Gastroesophageal sphincter (tissue), 4 donors: ENCODE measurements at regions not wholly inside any gene's neighbourhood (a gene's known extent, or its start where the extent isn't known, plus 50 kb on each side); places are given as distances from the start of the nearest gene placed in this dataset.

Experiments
- ATAC-seq: fragments of 150-250 bp; one replicate; pipeline ENCODE4 v1.9.1; 2016; ENCODE audit warnings: mild to moderate bottlenecking, moderate library complexity
- H3K27ac ChIP-seq, 4 donors: fragments of 200-600 bp; sonication (generic) in 3 of 4; 1 replicate in 3 of 4; 2 replicates in 1 of 4; pipeline ENCODE4 v1.5.1; 2016 to 2019
- H3K27me3 ChIP-seq: fragments of 200-600 bp; sonication (generic); one replicate; pipeline ENCODE4 v1.5.1; 2019
- H3K36me3 ChIP-seq, 2 donors: fragments of 200-600 bp; sonication (generic); one replicate each; pipeline ENCODE4 v1.5.1; 2019; ENCODE audit warnings: control low read depth in 1 of 2
- H3K4me1 ChIP-seq, 3 donors: fragments of 200-600 bp; sonication (generic); 1 replicate in 2 of 3; 2 replicates in 1 of 3; pipeline ENCODE4 v1.5.1; 2016 to 2019; ENCODE audit warnings: control low read depth in 2 of 3
- H3K4me3 ChIP-seq, 2 donors: fragments of 200-600 bp; sonication (generic); one replicate each; pipeline ENCODE4 v1.5.1; 2019; ENCODE audit warnings: mild to moderate bottlenecking in 1 of 2, moderate library complexity in 1 of 2
- H3K9me3 ChIP-seq, 3 donors: fragments of 200-600 bp; sonication (generic); one replicate each; pipeline ENCODE4 v1.5.1; 2017 to 2019; ENCODE audit warnings: control low read depth in 2 of 3
- EP300 ChIP-seq: sonication (generic); formaldehyde crosslinking; IDR thresholded peaks from one replicate; pipeline ENCODE4 v1.6.1; 2017; ENCODE audit warnings: antibody characterized with exemption, mild to moderate bottlenecking
- POLR2A ChIP-seq, 2 donors: fragments of 450-650 bp; IDR thresholded peaks; one replicate each; pipeline ENCODE4 v1.6.1; 2017; ENCODE audit warnings: antibody characterized with exemption in 2 of 2, mild to moderate bottlenecking in 2 of 2, moderate library complexity in 1 of 2
- POLR2AphosphoS5 ChIP-seq: sonication (generic); formaldehyde crosslinking; IDR thresholded peaks from one replicate; pipeline ENCODE4 v1.6.1; 2017; ENCODE audit warnings: antibody characterized with exemption
- WGBS, 2 donors: methylation state at CpG; one replicate each; pipeline ENCODE4 v1.1.5; 2018; ENCODE audit warnings: low coverage in 1 of 2; 5-methylcytosine and 5-hydroxymethylcytosine counted together
- TF ChIP-seq, protein P1 (sequence below), 4 experiments: fragments of 200-600 bp in 2 of 4; fragments of 450-650 bp in 2 of 4; sonication (generic) in 1 of 4; IDR thresholded peaks; one replicate each; pipeline ENCODE4 v1.5.1; 2017 to 2019; ENCODE audit warnings: antibody characterized with exemption in 4 of 4, mild to moderate bottlenecking in 2 of 4, moderate library complexity in 2 of 4

GRCh38 chr19:41495589-41495988 is 52.6 kb downstream of the ERICH4 start:
- H3K4me3 ChIP-seq = no peak overlapping the region
- no peaks in the 10 kb centered on the region for H3K4me1 ChIP-seq
- no peaks in the 10 kb centered on the region for H3K36me3 ChIP-seq
- peaks cover 0 to 10% (median 0%) of the 10 kb centered on the region in 3 donors for H3K9me3 ChIP-seq
- no peak for TF ChIP-seq POLR2AphosphoS5
- TF ChIP-seq POLR2A (IDR thresholded peaks at IDR 0.05) = no peak
- no peak for TF ChIP-seq EP300
- TF ChIP-seq, protein P1, sequence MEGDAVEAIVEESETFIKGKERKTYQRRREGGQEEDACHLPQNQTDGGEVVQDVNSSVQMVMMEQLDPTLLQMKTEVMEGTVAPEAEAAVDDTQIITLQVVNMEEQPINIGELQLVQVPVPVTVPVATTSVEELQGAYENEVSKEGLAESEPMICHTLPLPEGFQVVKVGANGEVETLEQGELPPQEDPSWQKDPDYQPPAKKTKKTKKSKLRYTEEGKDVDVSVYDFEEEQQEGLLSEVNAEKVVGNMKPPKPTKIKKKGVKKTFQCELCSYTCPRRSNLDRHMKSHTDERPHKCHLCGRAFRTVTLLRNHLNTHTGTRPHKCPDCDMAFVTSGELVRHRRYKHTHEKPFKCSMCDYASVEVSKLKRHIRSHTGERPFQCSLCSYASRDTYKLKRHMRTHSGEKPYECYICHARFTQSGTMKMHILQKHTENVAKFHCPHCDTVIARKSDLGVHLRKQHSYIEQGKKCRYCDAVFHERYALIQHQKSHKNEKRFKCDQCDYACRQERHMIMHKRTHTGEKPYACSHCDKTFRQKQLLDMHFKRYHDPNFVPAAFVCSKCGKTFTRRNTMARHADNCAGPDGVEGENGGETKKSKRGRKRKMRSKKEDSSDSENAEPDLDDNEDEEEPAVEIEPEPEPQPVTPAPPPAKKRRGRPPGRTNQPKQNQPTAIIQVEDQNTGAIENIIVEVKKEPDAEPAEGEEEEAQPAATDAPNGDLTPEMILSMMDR (IDR thresholded peaks at IDR 0.05) = no peak
- H3K27ac ChIP-seq = no peak overlapping the region
- H3K27me3 ChIP-seq = peaks cover 38% of the 10 kb centered on the region
- no peak for ATAC-seq
- 15 to 30% methylated on average over 1 of the region's 1 CpG for WGBS, 2 donors

DNA sequence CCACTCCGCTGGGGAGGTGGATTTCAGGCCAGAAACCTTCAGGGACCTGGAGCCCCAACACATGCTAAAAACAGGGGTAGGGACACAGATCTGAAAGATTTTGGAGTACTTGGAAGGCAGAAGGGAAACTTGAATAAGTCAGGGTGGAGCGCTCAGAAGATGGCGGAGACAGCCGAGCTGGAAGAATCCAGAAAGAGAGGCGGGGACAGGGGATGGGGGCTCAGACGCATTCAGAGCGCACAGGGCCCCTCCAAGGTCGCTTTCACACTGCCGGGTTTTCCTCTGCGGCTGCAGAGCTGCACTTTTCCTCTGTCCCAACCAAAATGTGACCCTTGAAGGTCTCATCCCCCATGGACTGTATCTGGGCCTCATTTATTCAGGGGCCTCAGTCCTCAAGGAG is 56.9 kb downstream of the ERICH4 start:
- H3K27me3 ChIP-seq = peaks cover 60% of the 10 kb centered on the region
- no peaks in the 10 kb centered on the region for H3K4me1 ChIP-seq
- no peaks in the 10 kb centered on the region for H3K36me3 ChIP-seq
- no peaks in the 10 kb centered on the region for H3K9me3 ChIP-seq
- peak overlapping the region; percentile 16 to 39 for H3K4me3 ChIP-seq
- peak overlapping the region in 3 of 4 donors; percentile 61 to 72 (median 71) for H3K27ac ChIP-seq
- ATAC-seq = no peak
- 69 to 77% methylated on average over 5 to 9 of the region's 10 CpGs for WGBS, 2 donors
- TF ChIP-seq POLR2AphosphoS5 (no peak), POLR2A (IDR thresholded peaks at IDR 0.05) (no peak), EP300 (no peak)
- TF ChIP-seq, protein P1 (IDR thresholded peaks at IDR 0.05) = no peak

- peaks cover 66% of the 10 kb centered on the region for H3K27me3 ChIP-seq
- peak overlapping the region; percentile 16 to 39 for H3K4me3 ChIP-seq
- WGBS, 2 donors = 63 to 65% methylated on average over 3 to 6 of the region's 9 CpGs
- H3K4me1 ChIP-seq = no peaks in the 10 kb centered on the region
- H3K9me3 ChIP-seq = no peaks in the 10 kb centered on the region
- H3K27ac ChIP-seq = peak overlapping the region in 3 of 4 donors; percentile 61 to 72 (median 71)
- no peak for ATAC-seq
- H3K36me3 ChIP-seq = no peaks in the 10 kb centered on the region
- peak; percentile 44 for TF ChIP-seq POLR2AphosphoS5
- TF ChIP-seq, protein P1 (IDR thresholded peaks at IDR 0.05) = no peak
- TF ChIP-seq EP300 = no peak
- TF ChIP-seq POLR2A (IDR thresholded peaks at IDR 0.05) = no peak
These were observed 57.5 kb downstream of the ERICH4 start for GRCh38 chr19:41500443-41500842.

DNA sequence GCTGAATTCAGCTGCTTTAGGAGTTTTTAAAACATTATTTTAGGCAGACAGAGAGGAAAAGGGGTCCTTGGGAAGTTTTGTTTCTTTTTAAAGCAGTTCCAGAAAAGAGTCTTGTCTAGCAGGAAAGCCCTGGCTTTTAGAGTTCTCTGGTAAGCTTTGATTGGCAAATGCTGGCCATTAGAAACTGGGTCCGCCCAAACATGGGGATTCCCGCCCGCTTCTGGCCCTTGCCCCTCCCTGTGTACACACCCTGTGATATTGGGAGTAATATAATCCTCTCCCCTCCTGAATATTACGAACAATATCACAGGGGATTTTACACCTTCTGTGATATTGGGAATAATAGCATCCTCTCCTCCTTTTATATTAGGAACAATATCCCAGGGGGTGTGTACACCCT is 58.9 kb downstream of the ERICH4 start:
- H3K27ac ChIP-seq = peak overlapping the region in 3 of 4 donors; percentile 32 to 49 (median 48)
- TF ChIP-seq POLR2AphosphoS5 (no peak), EP300 (no peak), POLR2A (IDR thresholded peaks at IDR 0.05) (no peak)
- TF ChIP-seq, protein P1 (IDR thresholded peaks at IDR 0.05) = no peak
- 70 to 72% methylated on average over 4 of the region's 4 CpGs for WGBS, 2 donors

GRCh38 chr19:41505105-41505504 is 62.1 kb downstream of the ERICH4 start:
- Histone ChIP-seq H3K27ac (no peak overlapping the region), H3K4me3 (no peak overlapping the region), H3K36me3 (no peaks in the 10 kb centered on the region), H3K4me1 (no peaks in the 10 kb centered on the region), H3K9me3 (no peaks in the 10 kb centered on the region), H3K27me3 (peaks cover 57% of the 10 kb centered on the region)
- no peak for TF ChIP-seq EP300
- TF ChIP-seq, protein P1 (IDR thresholded peaks at IDR 0.05) = no peak
- no peak for TF ChIP-seq POLR2A (IDR thresholded peaks at IDR 0.05)
- no peak for TF ChIP-seq POLR2AphosphoS5
- WGBS, 2 donors = 74 to 80% methylated on average over 9 to 10 of the region's 13 CpGs
- no peak for ATAC-seq

More for the DNA sequence above, 58.9 kb downstream of the ERICH4 start:
- peaks cover 67% of the 10 kb centered on the region for H3K27me3 ChIP-seq
- no peaks in the 10 kb centered on the region for H3K4me1 ChIP-seq
- H3K9me3 ChIP-seq = no peaks in the 10 kb centered on the region
- ATAC-seq = no peak
- no peak overlapping the region for H3K4me3 ChIP-seq
- no peaks in the 10 kb centered on the region for H3K36me3 ChIP-seq
